ENCODE measurements at regions not wholly inside any gene's neighbourhood (a gene's known extent, or its start where the extent isn't known, plus 50 kb on each side); places are given as distances from the start of the nearest gene placed in this dataset.
A peak's percentile ranks its signal among the peaks of the same experiment; 100 is the strongest.
"Not testable (repeated sequence)": the region's sequence is repeated elsewhere in the genome, so short reads cannot be mapped to it uniquely, and the experiment has no call there.

- no peak for DNase-seq
These were observed 233.7 kb upstream of the NFIA start for GRCh38 chr1:60848583-60849188.

GRCh38 chr1:60847855-60848582 is 234.3 kb upstream of the NFIA start:
- no peak for DNase-seq

DNA sequence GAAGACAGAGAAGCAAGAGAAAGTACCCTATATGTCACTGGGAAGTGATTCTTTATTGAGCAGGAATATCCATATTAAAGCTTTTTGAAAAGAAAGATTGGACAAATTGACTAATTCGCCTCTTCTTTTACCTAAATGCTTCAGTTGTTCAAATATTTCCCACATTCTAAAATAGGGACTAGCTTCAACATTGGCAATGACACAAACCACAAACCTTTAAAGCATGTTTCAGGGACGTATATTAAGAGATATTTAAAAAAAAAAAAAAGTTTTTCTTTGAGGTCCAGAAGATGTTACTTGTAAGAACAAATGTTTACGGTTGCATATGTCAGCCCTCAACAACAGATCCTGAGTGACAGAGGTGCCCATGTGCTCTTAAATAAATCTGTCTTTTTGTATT is 235.0 kb upstream of the NFIA start:
- DNase-seq, result no peak

- DNase-seq, result not testable (repeated sequence)
These were observed 236.7 kb upstream of the NFIA start for GRCh38 chr1:60845659-60846058.

DNA sequence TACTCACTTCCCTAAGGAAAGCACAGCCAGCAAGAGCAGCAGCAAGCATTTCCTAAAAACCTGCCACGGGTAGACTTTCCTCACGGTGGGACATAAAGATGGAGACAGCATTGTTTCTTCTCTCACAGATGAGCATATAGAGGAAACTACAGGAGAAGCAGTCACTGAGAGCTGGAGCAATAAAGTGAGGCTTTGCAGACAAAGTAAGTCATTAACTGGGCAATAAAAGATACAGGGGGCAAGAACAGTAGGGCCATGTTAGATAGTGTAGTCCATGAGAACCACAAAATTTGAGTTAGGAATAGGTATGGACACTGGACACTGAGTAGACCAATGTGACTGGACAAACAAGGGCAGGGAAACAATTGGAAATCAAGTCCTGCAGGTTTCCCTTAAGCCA is 240.1 kb upstream of the NFIA start:
- DNase-seq, result no peak

- no peak for DNase-seq
These were observed 241.0 kb upstream of the NFIA start for GRCh38 chr1:60841116-60842046.

DNA sequence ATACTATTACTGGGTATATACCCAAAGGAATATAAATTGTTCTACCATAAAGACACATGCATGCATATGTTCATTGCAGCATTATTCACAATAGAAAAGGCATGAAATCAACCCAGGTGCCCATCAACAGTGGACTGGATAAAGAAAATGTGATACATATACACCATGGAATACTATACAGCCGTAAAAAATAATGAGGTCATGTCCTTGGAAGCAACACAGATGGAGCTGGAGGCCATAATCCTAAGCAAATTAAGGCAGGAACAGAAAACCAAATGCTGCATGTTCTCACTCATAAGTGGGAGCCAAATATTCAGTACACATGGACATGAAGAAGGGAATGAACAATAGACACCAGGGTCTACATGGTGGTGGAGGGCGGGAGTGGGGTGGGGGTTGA is 241.9 kb upstream of the NFIA start:
- DNase-seq, result not testable (repeated sequence)

GRCh38 chr1:60835649-60836048 is 246.7 kb upstream of the NFIA start:
- DNase-seq, result no peak

- DNase-seq, result peak; percentile 43
These were observed 249.2 kb upstream of the NFIA start for GRCh38 chr1:60833173-60833572.

GRCh38 chr1:60832367-60832766 is 250.0 kb upstream of the NFIA start:
- DNase-seq, result no peak

GRCh38 chr1:60831780-60832179 is 250.6 kb upstream of the NFIA start:
- DNase-seq, result no peak

GRCh38 chr1:60828944-60829343 is 253.4 kb upstream of the NFIA start:
- DNase-seq, result no peak

- no peak for DNase-seq
These were observed 255.9 kb upstream of the NFIA start for GRCh38 chr1:60826320-60827094.

- no peak for DNase-seq
These were observed 256.8 kb upstream of the NFIA start for GRCh38 chr1:60825593-60825992.

DNA sequence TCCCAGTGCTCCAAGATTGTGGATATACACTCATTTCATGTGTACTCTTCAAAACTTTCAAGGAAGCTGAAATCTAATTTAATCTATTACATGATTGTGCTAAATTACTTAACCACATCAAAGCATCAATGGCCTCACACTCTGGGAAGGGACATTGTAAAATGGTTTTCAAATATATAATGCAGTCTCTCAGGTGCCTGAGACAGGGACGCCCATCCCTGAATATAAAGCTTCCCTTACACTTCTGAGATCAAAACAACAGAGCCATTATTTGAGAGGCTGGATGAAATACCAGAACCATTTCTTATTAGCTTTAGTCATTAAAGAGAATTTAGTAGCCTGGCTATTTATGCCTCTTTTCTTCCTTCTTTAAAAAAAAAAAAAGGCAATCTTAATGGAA is 259.2 kb upstream of the NFIA start:
- no peak for DNase-seq

- DNase-seq, result no peak
These were observed 260.1 kb upstream of the NFIA start for GRCh38 chr1:60822252-60822651.

DNA sequence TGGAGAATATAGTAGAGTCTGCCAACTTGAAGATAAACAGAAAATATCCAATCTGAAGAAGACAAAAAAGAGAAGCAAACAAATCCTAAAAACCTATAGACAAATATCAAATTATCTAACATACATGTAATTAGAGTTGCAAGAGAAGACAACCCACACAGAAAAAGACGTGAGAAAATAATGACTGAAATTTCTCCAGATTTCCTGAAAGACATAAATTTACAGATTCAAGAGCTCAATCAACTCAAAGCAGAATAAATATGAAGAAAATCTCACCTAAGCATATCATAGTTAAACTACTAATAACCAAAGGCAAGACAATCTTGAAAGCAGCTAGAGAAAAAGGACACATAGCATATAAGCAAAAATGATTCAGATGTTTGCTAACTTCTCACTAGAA is 261.2 kb upstream of the NFIA start:
- no peak for DNase-seq

DNA sequence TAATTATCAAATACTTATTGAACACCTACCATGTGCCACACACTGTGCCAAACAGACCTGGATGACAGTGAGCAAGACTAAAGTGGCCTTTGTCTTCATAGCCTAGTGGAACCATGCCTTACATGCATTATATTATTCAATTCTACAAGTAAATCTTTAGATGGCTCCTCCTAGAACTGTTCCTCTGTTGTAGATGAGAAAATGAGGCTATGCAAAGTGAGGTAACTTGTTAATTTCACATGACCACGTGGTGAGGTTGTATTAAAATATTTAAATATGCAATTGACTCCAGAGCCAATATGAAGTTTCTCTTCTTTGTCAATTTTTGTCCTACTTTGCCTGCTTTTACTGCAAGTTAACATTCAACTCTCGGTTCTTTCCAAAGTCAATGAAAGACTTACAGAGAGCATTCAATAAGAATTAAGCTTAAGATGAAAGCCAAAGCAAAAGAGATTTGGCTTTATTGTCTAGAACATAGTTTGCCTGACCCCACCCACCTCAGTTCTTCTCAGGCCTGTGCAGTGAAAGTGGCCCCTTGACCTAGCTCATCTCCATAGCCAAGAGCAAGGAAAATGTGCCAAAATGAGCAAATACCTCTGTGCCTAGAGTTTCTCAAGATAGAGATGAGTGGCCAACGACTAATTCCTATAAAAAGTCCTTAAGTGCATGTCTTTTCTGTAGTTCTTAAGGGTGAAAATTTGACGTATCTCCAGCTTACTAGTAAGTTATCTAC is 263.2 kb upstream of the NFIA start:
- no peak for DNase-seq

DNA sequence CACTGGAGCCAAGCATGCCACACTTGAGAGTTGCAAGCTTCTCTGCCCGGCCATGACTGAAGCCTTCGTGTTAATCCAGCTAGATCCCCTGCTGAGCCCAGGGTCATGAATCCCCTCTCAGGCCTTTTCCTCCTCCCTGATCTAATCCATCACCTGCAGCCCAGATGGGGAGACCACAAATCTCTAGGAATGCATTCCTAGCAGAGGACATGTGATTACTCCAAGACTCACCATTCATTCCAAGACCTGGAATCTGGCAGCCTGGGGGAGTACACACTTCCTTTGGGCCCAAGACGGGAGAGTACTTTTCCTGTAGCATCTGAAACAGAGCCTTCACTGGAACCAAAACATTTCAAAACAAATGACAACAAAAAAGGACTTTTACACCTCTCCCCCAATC is 269.3 kb upstream of the NFIA start:
- peak; percentile 56 for DNase-seq

DNA sequence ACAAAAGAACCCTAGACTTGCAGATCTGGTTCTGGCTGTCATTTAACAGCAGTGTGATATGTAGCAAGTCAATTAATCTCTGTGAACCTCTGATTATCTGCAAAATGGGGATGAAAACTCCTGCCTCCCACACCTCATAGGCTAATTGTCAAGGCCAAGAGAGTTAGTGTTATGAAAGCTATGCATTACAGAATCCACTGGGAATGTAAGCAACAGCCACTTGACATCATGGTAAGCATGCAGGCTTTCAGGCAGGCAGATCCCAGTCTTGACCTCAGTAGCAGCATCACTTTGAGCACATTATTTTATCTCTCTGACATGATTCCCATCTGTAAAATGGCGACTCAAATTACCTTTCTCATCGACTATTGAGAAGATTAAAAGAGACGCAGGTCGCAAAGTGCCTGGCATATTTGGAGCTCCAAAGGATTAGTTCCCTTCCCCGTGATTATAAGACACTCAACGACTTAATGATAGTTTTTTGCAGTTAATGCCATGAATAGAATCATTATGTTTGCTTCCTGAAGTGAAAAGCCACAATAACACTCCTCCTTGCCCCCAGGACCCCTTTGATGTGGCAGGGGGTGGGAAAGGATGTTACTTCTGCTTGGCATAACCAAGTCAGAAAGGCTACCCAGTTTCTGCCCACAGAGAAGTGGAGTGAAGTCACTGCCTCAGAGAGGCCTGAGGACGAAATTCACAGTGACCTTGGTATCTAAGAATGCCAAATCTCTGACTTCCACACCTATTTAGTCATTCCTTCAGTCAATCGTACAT is 273.0 kb upstream of the NFIA start:
- no peak for DNase-seq

DNA sequence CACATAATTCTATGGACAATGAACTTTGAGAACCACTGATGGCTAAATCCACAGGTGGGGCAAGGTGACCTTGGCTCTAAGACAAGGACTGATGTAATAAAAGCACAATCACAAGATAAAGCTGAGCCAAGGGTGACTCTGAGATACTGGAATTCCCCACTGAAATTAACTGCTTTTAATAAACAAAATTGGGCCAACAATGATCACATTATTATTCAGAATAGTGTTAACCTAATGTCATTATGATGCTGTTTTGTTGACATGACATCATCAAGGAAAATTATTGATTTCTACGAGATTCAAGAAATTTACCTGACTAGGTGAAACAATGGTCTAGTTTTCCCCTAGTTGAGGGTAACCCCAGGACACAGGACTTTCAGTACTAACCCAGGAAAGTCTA is 273.7 kb upstream of the NFIA start:
- DNase-seq, result no peak
